SH-SY5Y (cell line): ENCODE measurements at regions not wholly inside any gene's neighbourhood (a gene's known extent, or its start where the extent isn't known, plus 50 kb on each side); places are given as distances from the start of the nearest gene placed in this dataset.

Experiments used
- GATA2 ChIP-seq: IDR thresholded peaks from 2 replicates; pipeline ENCODE4 v1.6.1; 2011; ENCODE audit warnings: mild to moderate bottlenecking, low read depth, low read length
- GATA3 ChIP-seq: IDR thresholded peaks from 2 replicates; pipeline ENCODE4 v1.6.1; 2011; ENCODE audit warnings: low read depth, mild to moderate bottlenecking, low read length, moderate library complexity

GRCh38 chr11:135006800-135007199 lies 594.8 kb upstream of the B3GAT1 start:
- no peak for TF ChIP-seq GATA3
- 0 out of 2 replicates have a peak, but pooled peaks have one; percentile 11 for TF ChIP-seq GATA2
